T-helper 2 cell (primary cell): ENCODE measurements at regions not wholly inside any gene's neighbourhood (a gene's known extent, or its start where the extent isn't known, plus 50 kb on each side); places are given as distances from the start of the nearest gene placed in this dataset.

ENCODE experiments used
- DNase-seq, 5 experiments: peaks; one replicate each; pipeline versions ENCODE4 v3.0.0 to v3.0.0-alpha.2; 2012 to 2022

DNA sequence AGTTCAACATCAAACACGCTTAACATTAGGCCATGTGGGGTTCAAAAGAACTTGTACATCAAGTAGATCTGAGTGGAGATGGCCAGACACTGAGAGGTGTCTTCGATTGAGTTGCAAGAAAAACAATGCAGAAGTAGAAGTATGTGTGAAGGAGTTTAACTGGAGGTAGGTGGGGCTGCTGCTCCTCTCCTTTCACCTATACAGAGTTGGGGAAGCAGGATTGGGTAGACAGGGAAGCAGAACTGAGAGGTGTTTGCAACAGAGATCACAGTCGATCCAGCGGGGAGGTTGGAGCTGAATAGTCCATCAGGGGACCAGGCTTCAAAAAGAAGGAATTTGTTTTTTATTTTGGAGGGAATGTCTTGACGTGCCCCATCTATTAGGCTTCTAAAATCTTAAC is 61.7 kb upstream of the SLC27A6 start:
- DNase-seq = no peak

DNA sequence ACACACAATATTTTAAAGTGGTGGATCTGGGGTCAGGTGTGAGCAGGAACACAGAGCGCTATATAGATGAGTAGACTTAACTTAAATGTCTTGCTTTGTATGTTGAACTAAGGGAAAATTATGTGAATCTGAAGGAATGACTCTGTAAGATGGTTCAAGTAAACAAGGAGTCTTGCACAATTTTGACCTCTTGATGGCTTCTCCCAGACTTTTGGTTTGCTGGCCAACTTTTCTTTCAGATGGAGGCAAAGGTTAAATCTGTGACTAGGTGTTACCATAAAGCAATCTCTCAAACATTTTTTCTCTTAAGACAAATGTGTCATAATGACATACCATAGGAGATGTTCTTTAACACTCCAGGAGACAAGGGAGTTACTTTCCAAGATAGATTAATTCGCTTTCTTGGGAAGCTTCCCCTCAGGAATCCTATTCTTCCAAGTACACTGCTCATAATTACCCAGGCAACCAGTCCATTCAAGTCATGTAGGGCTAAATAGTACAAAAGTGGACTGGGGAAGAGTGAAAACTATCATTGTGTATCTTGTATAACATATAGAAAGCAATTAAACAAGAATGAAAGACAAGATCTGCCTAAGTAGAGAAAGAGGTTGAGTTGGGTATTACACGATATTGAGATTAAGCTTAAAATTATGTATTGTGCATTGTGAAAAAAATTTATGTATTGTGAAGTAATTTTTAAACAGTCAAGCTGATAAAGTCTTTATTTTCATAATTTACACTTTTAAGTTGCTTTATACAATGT is 60.3 kb upstream of the SLC27A6 start:
- no peak for DNase-seq

DNA sequence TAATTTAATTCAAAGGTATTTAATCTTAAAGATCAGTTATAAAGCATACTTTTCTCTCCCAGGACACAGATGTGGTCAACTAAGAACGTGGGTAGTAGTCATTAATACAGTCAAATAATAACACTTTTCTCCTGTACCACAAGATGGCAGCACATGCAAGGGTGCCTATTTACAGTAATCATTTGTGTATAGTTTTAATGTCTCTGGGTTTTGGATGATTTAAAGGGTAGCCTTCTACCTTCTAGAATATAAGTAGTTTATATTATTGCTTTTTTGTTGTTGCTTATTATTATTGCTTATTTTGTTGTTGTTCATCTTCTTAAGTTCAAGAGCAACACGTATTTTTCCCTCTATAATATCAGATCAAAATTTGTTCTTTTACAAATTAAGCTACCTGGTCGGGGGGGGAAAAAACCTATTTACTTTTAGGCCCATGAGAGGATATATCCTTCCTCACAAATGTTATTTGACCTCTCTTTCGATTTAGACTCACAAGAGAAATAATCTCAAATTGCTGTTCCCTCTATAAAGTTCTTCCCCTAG is 59.6 kb upstream of the SLC27A6 start:
- peak in 3 of 5 experiments; percentile 2 to 47 (median 5) for DNase-seq

DNA sequence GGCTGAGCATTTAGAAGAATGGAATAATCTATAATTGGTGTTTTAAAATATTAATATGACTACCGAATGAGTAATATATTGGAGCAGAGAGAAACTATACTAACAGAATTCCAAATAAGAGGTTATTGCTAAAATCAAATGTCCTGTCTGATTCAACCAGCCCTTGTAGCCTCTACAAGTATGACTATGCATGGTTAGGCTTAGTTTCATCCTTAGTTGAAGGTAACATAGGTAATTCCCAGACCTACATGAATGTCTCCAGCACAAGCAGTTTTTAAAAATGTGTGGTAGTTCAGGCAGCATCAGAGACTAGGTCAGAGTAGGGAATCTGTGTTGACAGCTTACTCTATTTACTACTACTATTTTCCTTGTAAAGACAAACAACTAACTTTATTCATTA is 51.7 kb upstream of the SLC27A6 start:
- DNase-seq = no peak
